Aorta (tissue), 5 donors: ENCODE measurements at regions not wholly inside any gene's neighbourhood (a gene's known extent, or its start where the extent isn't known, plus 50 kb on each side); places are given as distances from the start of the nearest gene placed in this dataset.

ENCODE experiments used
- ATAC-seq: fragments of 200-7000 bp; cut with Tn5 transposase; one replicate; pipeline ENCODE4 v1.9.1; 2022; ENCODE audit warnings: moderate library complexity; ENCODE audit not compliant: low FRiP score
- DNase-seq, 2 donors: peaks; one replicate each; pipeline ENCODE4 v3.0.0-alpha.2; 2020
- H3K27ac ChIP-seq, 2 donors: one replicate each; pipeline ENCODE4 v1.5.1; 2013; ENCODE audit warnings: low read length in 2 of 2, mild to moderate bottlenecking in 2 of 2, moderate library complexity in 2 of 2, control low read depth in 1 of 2, inconsistent platforms in 1 of 2, low read depth in 1 of 2
- H3K27me3 ChIP-seq, 2 donors: one replicate each; pipeline ENCODE4 v1.6.1; 2013; ENCODE audit warnings: control low read depth in 1 of 2, low read length in 1 of 2, mild to moderate bottlenecking in 1 of 2, moderate library complexity in 1 of 2; ENCODE audit not compliant: insufficient read depth in 2 of 2, control insufficient read depth in 1 of 2
- H3K36me3 ChIP-seq, 2 donors: one replicate each; pipeline ENCODE4 v1.6.1; 2013; ENCODE audit warnings: control low read depth in 1 of 2, low read length in 1 of 2, mild to moderate bottlenecking in 1 of 2; ENCODE audit not compliant: insufficient read depth in 2 of 2, control insufficient read depth in 1 of 2
- H3K4me1 ChIP-seq, 2 donors: one replicate each; pipeline ENCODE4 v1.6.1; 2013; ENCODE audit warnings: low read length in 2 of 2, control low read depth in 1 of 2, mild to moderate bottlenecking in 1 of 2, moderate library complexity in 1 of 2; ENCODE audit not compliant: insufficient read depth in 2 of 2, control insufficient read depth in 1 of 2
- H3K4me3 ChIP-seq, 2 donors: one replicate each; pipeline ENCODE4 v1.5.1; 2013; ENCODE audit warnings: low read length in 2 of 2, control low read depth in 1 of 2, mild to moderate bottlenecking in 1 of 2
- H3K9me3 ChIP-seq: one replicate; pipeline ENCODE4 v1.6.1; 2013; ENCODE audit warnings: mild to moderate bottlenecking, low read length; ENCODE audit not compliant: control insufficient read depth
- WGBS, 2 donors: extraction: QIAGEN DNeasy Blood & Tissue Kit; methylation state at CpG; one replicate each; pipeline ENCODE4 v1.1.7; 2013; 5-methylcytosine and 5-hydroxymethylcytosine counted together
- intact Hi-C, 2 donors: fragments of 100-400 bp; cut with DNase I; formaldehyde crosslinking; loops; one replicate each; pipeline versions ENCODE4 v1.14.2 to v1.15.0; 2022
- donor health status: healthy with polysubstance abuse.
- donor health status: Bipolar disorder and iron deficiency.
- donor health status: DM: no; HTN: no; CAD: no.
- donor health status: DM: no; HTN: no; CAD: no.
- donor health status: DM: yes; HTN: yes; CAD: no.

GRCh38 chr4:19327364-19327763 lies 924.3 kb upstream of the SLIT2 start:
- DNase-seq = no peak
- WGBS, 2 donors = 80 to 83% methylated on average over 1 of the region's 1 CpG
- intact Hi-C loops = no loop called here

GRCh38 chr4:19324184-19324583 lies 927.5 kb upstream of the SLIT2 start:
- no peak for DNase-seq

More at GRCh38 chr4:19327364-19327763, 924.3 kb upstream of the SLIT2 start:
- Histone ChIP-seq H3K4me1 (no peaks in the 10 kb centered on the region), H3K27ac (no peak overlapping the region), H3K4me3 (no peak overlapping the region), H3K9me3 (no peaks in the 10 kb centered on the region), H3K36me3 (no peaks in the 10 kb centered on the region), H3K27me3 (no peaks in the 10 kb centered on the region)
- no peak for ATAC-seq

GRCh38 chr4:19319607-19320006 lies 932.1 kb upstream of the SLIT2 start:
- Histone ChIP-seq H3K27ac (no peak overlapping the region), H3K36me3 (no peaks in the 10 kb centered on the region), H3K4me1 (no peaks in the 10 kb centered on the region), H3K4me3 (no peak overlapping the region), H3K27me3 (no peaks in the 10 kb centered on the region), H3K9me3 (no peaks in the 10 kb centered on the region)
- ATAC-seq (no peak), DNase-seq (no peak)
- intact Hi-C loops = no loop called here
- 48 to 55% methylated on average over 1 of the region's 1 CpG for WGBS, 2 donors

More at GRCh38 chr4:19324184-19324583, 927.5 kb upstream of the SLIT2 start:
- no peak overlapping the region for H3K4me3 ChIP-seq
- no peaks in the 10 kb centered on the region for H3K4me1 ChIP-seq
- H3K27ac ChIP-seq = no peak overlapping the region
- H3K27me3 ChIP-seq = no peaks in the 10 kb centered on the region
- no peaks in the 10 kb centered on the region for H3K36me3 ChIP-seq
- intact Hi-C loops = no loop called here
- no peaks in the 10 kb centered on the region for H3K9me3 ChIP-seq
- ATAC-seq = no peak

GRCh38 chr4:19317377-19317776 lies 934.3 kb upstream of the SLIT2 start:
- Histone ChIP-seq H3K36me3 (no peaks in the 10 kb centered on the region), H3K9me3 (no peaks in the 10 kb centered on the region), H3K27ac (no peak overlapping the region), H3K27me3 (no peaks in the 10 kb centered on the region), H3K4me1 (no peaks in the 10 kb centered on the region), H3K4me3 (no peak overlapping the region)
- ATAC-seq = no peak
- intact Hi-C loops = no loop called here
- DNase-seq = no peak

- DNase-seq (no peak), ATAC-seq (no peak)
- no peaks in the 10 kb centered on the region for H3K36me3 ChIP-seq
- no peaks in the 10 kb centered on the region for H3K4me1 ChIP-seq
- H3K27ac ChIP-seq = no peak overlapping the region
- 77 to 86% methylated on average over 1 of the region's 1 CpG for WGBS, 2 donors
- H3K4me3 ChIP-seq = no peak overlapping the region
- intact Hi-C loops = no loop called here
- no peaks in the 10 kb centered on the region for H3K27me3 ChIP-seq
- H3K9me3 ChIP-seq = no peaks in the 10 kb centered on the region
These were observed 937.6 kb upstream of the SLIT2 start for GRCh38 chr4:19314116-19314515.

GRCh38 chr4:19309378-19309777 lies 942.3 kb upstream of the SLIT2 start:
- no peak overlapping the region for H3K4me3 ChIP-seq
- H3K4me1 ChIP-seq = no peaks in the 10 kb centered on the region
- no peaks in the 10 kb centered on the region for H3K36me3 ChIP-seq
- no peaks in the 10 kb centered on the region for H3K27me3 ChIP-seq
- WGBS, 2 donors = 51 to 53% methylated on average over 2 of the region's 2 CpGs
- intact Hi-C loops = no loop called here
- DNase-seq (no peak), ATAC-seq (no peak)
- H3K27ac ChIP-seq = no peak overlapping the region
- no peaks in the 10 kb centered on the region for H3K9me3 ChIP-seq

- Histone ChIP-seq H3K4me1 (no peaks in the 10 kb centered on the region), H3K9me3 (no peaks in the 10 kb centered on the region), H3K27ac (no peak overlapping the region), H3K36me3 (no peaks in the 10 kb centered on the region), H3K27me3 (no peaks in the 10 kb centered on the region), H3K4me3 (no peak overlapping the region)
- DNase-seq (no peak), ATAC-seq (no peak)
- 60 to 61% methylated on average over 2 of the region's 2 CpGs for WGBS, 2 donors
- intact Hi-C loops = no loop called here
These were observed 947.7 kb upstream of the SLIT2 start for GRCh38 chr4:19304028-19304427.

GRCh38 chr4:19301527-19301926 lies 950.2 kb upstream of the SLIT2 start:
- intact Hi-C loops = no loop called here
- DNase-seq (no peak), ATAC-seq (no peak)
- Histone ChIP-seq H3K4me1 (no peaks in the 10 kb centered on the region), H3K27ac (no peak overlapping the region), H3K4me3 (no peak overlapping the region), H3K27me3 (peaks cover 0 to 1% of the 10 kb centered on the region in 2 donors), H3K36me3 (no peaks in the 10 kb centered on the region), H3K9me3 (no peaks in the 10 kb centered on the region)
- WGBS, 2 donors = 36 to 38% methylated on average over 4 of the region's 4 CpGs

GRCh38 chr4:19300213-19300612 lies 951.5 kb upstream of the SLIT2 start:
- H3K4me3 ChIP-seq = no peak overlapping the region
- 60 to 77% methylated on average over 1 of the region's 1 CpG for WGBS, 2 donors
- no peak for DNase-seq
- H3K9me3 ChIP-seq = no peaks in the 10 kb centered on the region
- no peak overlapping the region for H3K27ac ChIP-seq
- intact Hi-C loops = no loop called here
- no peaks in the 10 kb centered on the region for H3K4me1 ChIP-seq
- ATAC-seq = no peak
- H3K27me3 ChIP-seq = peaks cover 0 to 1% of the 10 kb centered on the region in 2 donors
- no peaks in the 10 kb centered on the region for H3K36me3 ChIP-seq
